OCI-LY7 (cell line): ENCODE measurements at regions not wholly inside any gene's neighbourhood (a gene's known extent, or its start where the extent isn't known, plus 50 kb on each side); places are given as distances from the start of the nearest gene placed in this dataset.

Experiments
- EZH2phosphoT487 ChIP-seq: fragments of 200-600 bp; sonication (generic); IDR thresholded peaks from 2 replicates; pipeline ENCODE4 v1.6.1; 2018; ENCODE audit warnings: low read depth, borderline replicate concordance, mild to moderate bottlenecking, mixed run types, antibody characterized with exemption, low read length, moderate library complexity, mixed read lengths
- TF ChIP-seq, protein P1 (sequence below): fragments of 200-600 bp; sonication (generic); conservative IDR thresholded peaks from 2 replicates; pipeline ENCODE4 v1.5.1; 2014; ENCODE audit warnings: mild to moderate bottlenecking, antibody characterized with exemption, low read length, moderate library complexity, mixed read lengths

DNA sequence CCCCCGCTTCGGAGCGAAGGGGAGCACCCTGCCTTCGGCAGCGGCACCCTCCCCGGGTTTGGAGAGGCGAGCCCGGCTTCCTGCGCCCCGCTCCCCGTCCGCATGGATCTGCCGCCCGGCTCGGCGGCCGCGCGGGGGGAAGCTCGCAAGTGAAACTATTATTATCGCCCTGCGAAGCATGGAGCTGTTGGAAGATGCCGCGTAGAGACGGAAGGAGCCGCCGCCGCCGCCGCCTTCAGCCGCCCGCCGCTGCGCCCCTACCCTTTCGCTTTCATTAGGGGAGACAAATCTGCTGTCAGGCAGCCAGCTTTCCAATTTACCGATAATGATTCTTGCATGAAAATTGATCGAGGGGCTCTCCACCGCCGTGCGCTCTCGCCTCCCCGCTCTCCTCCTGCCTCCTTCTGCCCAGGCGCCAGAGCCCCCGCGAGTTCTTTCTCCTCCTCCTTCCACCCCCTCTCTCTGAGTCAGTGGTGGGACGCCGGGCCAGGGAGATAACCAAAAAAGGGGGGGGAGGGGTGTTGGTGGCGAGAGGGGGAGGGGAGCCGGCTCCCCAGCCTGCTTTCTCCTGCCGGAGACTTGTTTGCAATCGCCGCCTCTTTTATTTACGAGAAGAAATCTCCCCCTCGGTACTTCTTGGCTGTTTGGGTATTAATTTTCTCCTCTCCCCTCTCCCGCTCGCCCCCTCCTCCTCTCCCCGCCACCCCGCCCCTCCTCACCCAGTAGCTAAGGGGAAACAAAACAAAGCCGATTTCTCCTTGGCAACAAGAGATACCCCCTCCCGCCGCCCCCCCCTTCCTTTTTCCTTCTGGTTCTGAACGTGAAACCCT is 58.0 kb upstream of the GSE1 start:
- TF ChIP-seq, protein P1, sequence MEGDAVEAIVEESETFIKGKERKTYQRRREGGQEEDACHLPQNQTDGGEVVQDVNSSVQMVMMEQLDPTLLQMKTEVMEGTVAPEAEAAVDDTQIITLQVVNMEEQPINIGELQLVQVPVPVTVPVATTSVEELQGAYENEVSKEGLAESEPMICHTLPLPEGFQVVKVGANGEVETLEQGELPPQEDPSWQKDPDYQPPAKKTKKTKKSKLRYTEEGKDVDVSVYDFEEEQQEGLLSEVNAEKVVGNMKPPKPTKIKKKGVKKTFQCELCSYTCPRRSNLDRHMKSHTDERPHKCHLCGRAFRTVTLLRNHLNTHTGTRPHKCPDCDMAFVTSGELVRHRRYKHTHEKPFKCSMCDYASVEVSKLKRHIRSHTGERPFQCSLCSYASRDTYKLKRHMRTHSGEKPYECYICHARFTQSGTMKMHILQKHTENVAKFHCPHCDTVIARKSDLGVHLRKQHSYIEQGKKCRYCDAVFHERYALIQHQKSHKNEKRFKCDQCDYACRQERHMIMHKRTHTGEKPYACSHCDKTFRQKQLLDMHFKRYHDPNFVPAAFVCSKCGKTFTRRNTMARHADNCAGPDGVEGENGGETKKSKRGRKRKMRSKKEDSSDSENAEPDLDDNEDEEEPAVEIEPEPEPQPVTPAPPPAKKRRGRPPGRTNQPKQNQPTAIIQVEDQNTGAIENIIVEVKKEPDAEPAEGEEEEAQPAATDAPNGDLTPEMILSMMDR, result no peak
- no peak for TF ChIP-seq EZH2phosphoT487
